Activated naive CD4-positive, alpha-beta T cell treated with anti-CD3 and anti-CD28 coated beads, Interleukin-2, amount 50 U/mL, for 72 hours (primary cell): ENCODE measurements at regions not wholly inside any gene's neighbourhood (a gene's known extent, or its start where the extent isn't known, plus 50 kb on each side); places are given as distances from the start of the nearest gene placed in this dataset.
"Not testable (repeated sequence)": the region's sequence is repeated elsewhere in the genome, so short reads cannot be mapped to it uniquely, and the experiment has no call there.

Source experiments
- ATAC-seq, 2 donors: fragments of 150-1000 bp; cut with Tn5 transposase; 2 replicates each; pipeline ENCODE4 v1.10.0; 2021; ENCODE audit warnings: mild to moderate bottlenecking in 2 of 2, moderate library complexity in 2 of 2
- DNase-seq, 2 donors: peaks; one replicate each; pipeline ENCODE4 v3.0.0; 2021 to 2022; ENCODE audit warnings: low spot score in 2 of 2
- H3K27ac Mint-ChIP-seq, 2 donors: one replicate each; pipeline ENCODE4 v1.8.0; 2022; ENCODE audit warnings: mild to moderate bottlenecking in 2 of 2, mixed read lengths in 2 of 2
- H3K36me3 Mint-ChIP-seq, 2 donors: one replicate each; pipeline ENCODE4 v1.8.0; 2022; ENCODE audit warnings: mixed read lengths in 2 of 2
- H3K9me3 Mint-ChIP-seq, 2 donors: one replicate each; pipeline ENCODE4 v1.8.0; 2022; ENCODE audit warnings: mixed read lengths in 2 of 2

DNA sequence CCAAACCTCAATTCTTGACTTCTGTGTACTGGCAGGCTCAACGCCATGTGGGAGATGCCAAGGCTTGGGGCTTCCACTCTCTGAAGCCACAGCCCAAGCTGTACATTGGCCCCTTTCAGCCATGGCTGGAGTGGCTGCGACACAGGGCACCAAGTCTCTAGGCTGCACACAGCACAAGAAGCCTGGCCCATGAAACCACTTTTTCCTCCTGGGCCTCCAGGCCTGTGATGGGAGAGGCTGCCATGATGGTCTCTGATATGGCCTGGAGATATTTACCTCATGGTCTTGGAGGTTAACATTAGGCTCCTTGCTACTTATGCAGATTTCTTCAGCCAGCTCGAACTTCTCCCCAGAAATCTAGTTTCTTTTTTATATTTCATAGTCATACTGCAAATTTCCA is 724.1 kb downstream of the RNF144A start:
- H3K27ac Mint-ChIP-seq, DNase-seq, ATAC-seq: not testable (repeated sequence)
- peaks cover 31 to 40% of the 10 kb centered on the region in 2 donors for H3K36me3 Mint-ChIP-seq
- peaks cover 18 to 29% of the 10 kb centered on the region in 2 donors for H3K9me3 Mint-ChIP-seq

DNA sequence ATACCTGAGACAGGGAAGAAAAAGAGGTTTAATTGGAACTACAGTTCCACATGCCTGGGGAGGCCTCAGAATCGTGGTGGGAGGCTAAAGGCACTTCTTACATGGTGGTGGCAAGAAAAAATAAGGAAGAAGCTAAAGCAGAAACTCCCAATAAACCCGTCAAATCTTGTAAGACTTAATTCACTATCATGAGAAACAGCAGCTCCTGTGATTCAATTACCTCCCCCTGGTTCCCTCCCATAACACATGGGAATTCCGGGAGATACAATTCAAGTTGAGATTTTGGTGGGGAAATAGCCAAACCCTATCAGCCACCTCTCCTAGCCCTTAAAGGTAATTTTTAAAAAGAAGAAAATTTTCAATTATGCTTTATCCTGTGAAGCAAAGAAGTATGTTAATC is 728.8 kb downstream of the RNF144A start:
- peaks cover 24 to 48% of the 10 kb centered on the region in 2 donors for H3K36me3 Mint-ChIP-seq
- no peak overlapping the region for H3K27ac Mint-ChIP-seq
- no peak for DNase-seq
- H3K9me3 Mint-ChIP-seq: peaks cover 18 to 34% of the 10 kb centered on the region in 2 donors
- ATAC-seq: no peak

GRCh38 chr2:7646661-7647060 is 729.4 kb downstream of the RNF144A start:
- ATAC-seq (no peak), DNase-seq (no peak)
- Mint-ChIP-seq H3K36me3 (peaks cover 22 to 46% of the 10 kb centered on the region in 2 donors), H3K9me3 (peaks cover 17 to 33% of the 10 kb centered on the region in 2 donors), H3K27ac (no peak overlapping the region)

GRCh38 chr2:7648221-7648795 is 731.1 kb downstream of the RNF144A start:
- H3K9me3 Mint-ChIP-seq: peaks cover 12 to 26% of the 10 kb centered on the region in 2 donors

DNA sequence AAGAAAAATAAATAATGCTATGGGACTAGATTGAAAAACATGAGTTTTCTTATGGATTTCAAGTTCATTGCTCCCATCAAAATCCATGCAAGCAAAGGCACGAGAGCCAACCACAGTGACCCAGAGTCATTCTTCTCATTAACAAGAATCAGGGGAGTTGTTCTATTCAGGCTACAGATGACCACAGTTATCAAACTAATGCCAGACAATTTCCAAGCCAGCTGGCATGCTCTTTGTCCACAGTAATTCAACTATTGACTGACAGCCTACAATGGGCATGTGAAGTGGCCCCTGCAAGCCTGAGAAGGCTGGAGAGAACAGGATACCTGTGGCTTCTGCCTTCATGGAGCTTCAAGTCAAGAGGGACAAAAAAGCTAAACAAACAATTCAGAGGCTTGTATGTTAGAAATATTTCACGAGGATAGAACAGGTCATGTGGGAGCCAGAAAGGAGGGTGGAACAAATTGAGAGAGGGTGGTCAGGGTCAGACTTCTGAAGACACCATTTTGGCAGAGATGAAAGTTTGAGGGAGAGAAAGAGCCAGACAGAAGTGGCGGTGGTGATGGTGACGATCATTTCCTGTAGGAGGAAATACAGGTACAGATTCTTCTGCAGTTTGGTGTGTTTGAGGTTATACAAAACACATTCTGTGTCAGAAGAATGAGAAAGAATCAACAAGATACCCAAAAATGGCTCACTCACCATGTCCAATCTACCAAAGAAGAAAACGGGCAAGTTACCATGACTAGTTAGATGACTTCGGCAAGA is 732.4 kb downstream of the RNF144A start:
- DNase-seq: no peak
- ATAC-seq: peak in 1 of 2 donors; percentile 28
- peaks cover 24 to 35% of the 10 kb centered on the region in 2 donors for H3K9me3 Mint-ChIP-seq
- peaks cover 23 to 41% of the 10 kb centered on the region in 2 donors for H3K36me3 Mint-ChIP-seq
- peak overlapping the region in 1 of 2 donors; percentile 38 for H3K27ac Mint-ChIP-seq

More at GRCh38 chr2:7648221-7648795, 731.1 kb downstream of the RNF144A start:
- H3K27ac Mint-ChIP-seq: no peak overlapping the region
- no peak for DNase-seq
- no peak for ATAC-seq
- peaks cover 17 to 40% of the 10 kb centered on the region in 2 donors for H3K36me3 Mint-ChIP-seq

GRCh38 chr2:7653617-7654016 is 736.4 kb downstream of the RNF144A start:
- ATAC-seq (no peak), DNase-seq (no peak)
- peaks cover 24 to 27% of the 10 kb centered on the region in 2 donors for H3K9me3 Mint-ChIP-seq
- peaks cover 23 to 37% of the 10 kb centered on the region in 2 donors for H3K36me3 Mint-ChIP-seq
- no peak overlapping the region for H3K27ac Mint-ChIP-seq

- peaks cover 30 to 43% of the 10 kb centered on the region in 2 donors for H3K36me3 Mint-ChIP-seq
- ATAC-seq: no peak
- no peak overlapping the region for H3K27ac Mint-ChIP-seq
- H3K9me3 Mint-ChIP-seq: peaks cover 29 to 33% of the 10 kb centered on the region in 2 donors
- no peak for DNase-seq
Observed at GRCh38 chr2:7655629-7656028, 738.4 kb downstream of the RNF144A start.

GRCh38 chr2:7657526-7657925 is 740.3 kb downstream of the RNF144A start:
- not testable (repeated sequence) for DNase-seq, ATAC-seq, H3K27ac Mint-ChIP-seq
- peaks cover 26 to 29% of the 10 kb centered on the region in 2 donors for H3K9me3 Mint-ChIP-seq
- H3K36me3 Mint-ChIP-seq: peaks cover 26 to 37% of the 10 kb centered on the region in 2 donors

DNA sequence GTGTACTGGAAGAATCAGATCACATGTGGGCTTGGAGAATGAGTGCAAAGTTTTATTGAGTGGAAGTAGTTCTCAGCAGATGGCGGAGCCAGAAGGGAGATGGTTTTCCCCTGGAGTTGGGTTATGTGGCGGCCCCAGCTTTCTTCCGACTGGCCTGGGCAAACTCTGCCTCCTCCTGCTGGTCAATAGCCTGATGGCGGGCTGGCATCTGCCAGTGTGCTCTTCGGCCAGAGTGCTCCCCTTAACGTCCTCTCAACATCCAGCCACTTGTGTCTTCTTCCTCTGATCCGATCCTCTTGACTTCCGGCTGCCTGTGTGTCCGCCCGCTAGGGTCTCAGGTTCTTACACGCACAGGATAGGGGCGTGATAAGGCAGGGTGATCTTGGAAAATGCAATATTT is 741.3 kb downstream of the RNF144A start:
- Mint-ChIP-seq H3K27ac (no peak overlapping the region), H3K9me3 (peaks cover 24 to 29% of the 10 kb centered on the region in 2 donors), H3K36me3 (peaks cover 24 to 34% of the 10 kb centered on the region in 2 donors)
- DNase-seq: no peak
- ATAC-seq: no peak

DNA sequence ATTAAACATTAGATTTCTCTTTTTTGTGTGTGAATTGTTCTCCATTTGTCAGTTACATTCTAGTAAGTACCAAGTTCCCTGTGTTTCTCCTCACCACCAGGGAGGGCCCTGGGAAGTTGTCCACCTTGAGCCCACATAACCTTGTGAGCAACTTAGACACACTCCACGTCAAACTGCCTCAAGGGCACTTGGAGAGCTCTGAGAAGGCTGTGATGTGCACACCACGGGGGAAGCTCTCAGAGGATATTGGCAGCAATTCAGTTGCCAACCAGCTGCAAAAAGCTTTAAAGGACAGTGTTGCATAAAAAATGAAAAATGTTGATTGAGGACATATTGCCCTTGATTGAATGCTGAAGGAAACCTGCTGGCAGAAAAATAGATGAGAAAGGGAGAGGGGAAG is 743.6 kb downstream of the RNF144A start:
- peaks cover 15 to 33% of the 10 kb centered on the region in 2 donors for H3K36me3 Mint-ChIP-seq
- DNase-seq (no peak), ATAC-seq (no peak)
- no peak overlapping the region for H3K27ac Mint-ChIP-seq
- H3K9me3 Mint-ChIP-seq: peaks cover 14 to 30% of the 10 kb centered on the region in 2 donors

DNA sequence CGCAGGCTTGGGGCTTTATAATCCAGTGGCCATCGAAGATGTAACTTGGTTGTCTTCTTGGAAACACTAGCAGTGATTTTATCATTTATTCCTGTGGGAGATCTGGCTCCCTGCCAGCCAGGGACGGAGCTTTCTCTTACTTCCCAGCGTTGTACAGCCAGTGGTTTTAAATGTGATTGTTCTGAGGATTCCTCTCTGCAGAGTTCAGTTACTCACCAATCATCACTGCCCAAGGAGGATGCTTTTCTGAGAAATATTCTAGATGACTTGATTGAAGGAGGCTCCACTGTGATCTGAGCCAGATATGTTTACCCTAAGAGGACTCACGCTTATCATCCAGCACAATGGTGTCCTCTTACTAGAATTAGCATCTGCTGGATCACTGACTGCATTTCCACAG is 744.3 kb downstream of the RNF144A start:
- Mint-ChIP-seq H3K36me3 (peaks cover 15 to 40% of the 10 kb centered on the region in 2 donors), H3K9me3 (peaks cover 14 to 35% of the 10 kb centered on the region in 2 donors), H3K27ac (no peak overlapping the region)
- DNase-seq (no peak), ATAC-seq (no peak)

DNA sequence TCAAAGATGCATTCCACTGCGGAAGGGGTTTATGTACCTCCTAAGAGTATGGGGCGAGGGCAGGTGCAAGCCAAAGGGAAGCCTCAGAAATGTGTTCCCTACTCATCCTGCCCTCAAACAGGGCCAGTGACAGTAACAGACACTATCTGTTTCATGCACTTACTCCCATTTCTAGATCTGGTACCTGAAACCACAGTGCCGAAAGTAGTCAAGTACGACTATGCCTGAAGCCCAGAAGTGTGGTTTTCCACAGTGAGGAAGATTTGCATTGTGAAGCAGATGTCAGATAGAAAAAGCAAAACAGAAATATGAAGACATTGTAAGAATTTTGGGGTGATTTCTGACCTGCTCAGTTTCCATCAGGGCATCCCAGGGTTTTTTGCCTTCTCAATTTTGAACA is 748.7 kb downstream of the RNF144A start:
- ATAC-seq (peak; percentile 51 to 83), DNase-seq (no peak)
- no peak overlapping the region for H3K27ac Mint-ChIP-seq
- H3K36me3 Mint-ChIP-seq: peaks cover 2 to 21% of the 10 kb centered on the region in 2 donors
- peaks cover 1 to 16% of the 10 kb centered on the region in 2 donors for H3K9me3 Mint-ChIP-seq

DNA sequence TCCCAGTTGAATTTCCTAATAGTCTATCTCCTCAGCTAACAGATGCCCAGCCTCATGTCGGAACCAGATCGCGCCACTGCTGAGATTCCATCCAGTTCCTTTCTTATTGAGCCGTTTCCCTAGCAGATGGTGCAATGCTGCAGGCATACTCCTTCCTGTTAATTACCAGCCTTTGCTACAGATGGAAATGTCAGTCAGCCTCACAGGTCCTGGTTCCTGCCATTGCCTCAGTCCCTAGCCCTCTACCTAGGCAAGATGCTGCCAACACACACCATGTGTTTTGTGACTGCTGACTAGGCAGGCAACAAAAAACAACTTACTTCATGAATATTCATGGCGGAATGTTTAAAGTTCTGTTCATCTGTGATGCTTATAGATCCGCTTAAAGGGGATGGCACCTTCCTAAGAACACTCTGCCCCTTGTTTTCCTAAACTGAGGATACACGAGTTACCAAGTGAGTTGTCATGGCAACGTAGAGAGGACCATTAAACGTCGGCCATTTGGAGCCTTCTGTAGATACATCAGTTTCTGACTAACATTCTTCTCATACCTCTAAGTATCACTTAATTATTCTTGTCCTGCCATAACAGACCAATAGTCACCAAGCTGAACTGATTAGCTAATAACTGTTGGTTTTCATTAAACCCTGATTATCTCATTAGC is 749.5 kb downstream of the RNF144A start:
- ATAC-seq (no peak), DNase-seq (no peak)
- Mint-ChIP-seq H3K36me3 (peaks cover 7 to 25% of the 10 kb centered on the region in 2 donors), H3K9me3 (peaks cover 3 to 15% of the 10 kb centered on the region in 2 donors), H3K27ac (no peak overlapping the region)

DNA sequence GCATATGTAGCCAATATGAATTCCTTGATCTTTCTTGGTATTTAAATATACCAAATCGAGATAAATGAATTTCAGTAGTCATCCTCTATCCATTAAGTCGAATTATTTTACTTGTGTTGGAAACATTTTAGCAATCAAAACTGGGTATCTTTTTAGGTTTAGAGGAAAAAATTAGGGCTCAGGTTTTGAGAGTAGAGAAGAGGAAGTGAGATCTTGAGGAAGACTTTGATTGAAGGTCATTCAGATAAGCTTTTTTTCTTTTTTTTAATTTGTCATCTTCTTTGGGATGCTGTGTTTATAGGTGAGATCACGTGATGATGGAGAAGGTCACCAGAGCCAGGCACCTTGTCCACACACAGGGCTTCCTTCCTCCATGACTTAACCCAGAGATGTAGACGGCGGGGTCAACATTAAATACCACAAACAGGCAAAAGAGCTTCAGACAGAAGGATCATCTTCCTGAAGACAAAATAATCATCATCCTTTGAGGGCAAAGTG is 750.1 kb downstream of the RNF144A start:
- no peak for DNase-seq
- H3K9me3 Mint-ChIP-seq: peaks cover 3 to 15% of the 10 kb centered on the region in 2 donors
- H3K27ac Mint-ChIP-seq: no peak overlapping the region
- peaks cover 7 to 30% of the 10 kb centered on the region in 2 donors for H3K36me3 Mint-ChIP-seq
- no peak for ATAC-seq

DNA sequence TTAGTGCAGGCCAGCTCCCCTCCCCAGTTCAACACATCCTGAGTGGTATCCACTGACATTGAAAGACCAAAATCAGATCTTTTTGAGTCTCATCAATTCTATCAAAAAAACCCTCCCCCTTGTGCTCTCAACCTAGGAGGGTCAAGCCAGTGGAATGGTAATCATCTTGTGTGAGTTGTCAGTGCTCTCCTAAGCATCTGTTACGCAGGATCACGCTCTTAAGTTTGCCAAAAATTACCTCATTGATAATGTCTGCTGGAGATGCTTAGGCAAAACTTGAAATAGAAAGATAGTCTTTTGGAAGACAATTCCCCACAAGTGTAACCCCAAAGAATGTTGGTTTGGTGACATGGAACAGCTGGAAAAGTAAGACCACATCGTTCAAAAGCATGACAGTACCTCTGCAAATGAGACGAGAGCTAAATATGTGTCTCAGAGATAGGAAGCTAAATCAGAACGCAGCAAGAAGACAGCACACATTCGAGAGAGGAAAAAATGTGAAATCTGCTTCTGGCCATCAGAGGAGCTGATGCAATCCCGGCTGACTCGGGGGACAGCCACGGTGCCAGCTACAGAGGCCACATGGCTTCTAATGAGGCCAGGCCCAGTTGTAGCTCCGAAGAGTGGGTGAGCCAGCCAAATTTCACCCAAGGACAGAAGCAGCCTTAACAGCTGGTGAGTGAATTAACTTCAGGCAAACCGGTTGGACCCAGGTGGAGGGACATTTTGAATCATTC is 753.9 kb downstream of the RNF144A start:
- Mint-ChIP-seq H3K27ac (peak overlapping the region in 1 of 2 donors; percentile 80), H3K36me3 (peaks cover 23 to 40% of the 10 kb centered on the region in 2 donors), H3K9me3 (peaks cover 9% of the 10 kb centered on the region in 2 donors)
- peak in 1 of 2 donors; percentile 12 for ATAC-seq
- DNase-seq: no peak

- Mint-ChIP-seq H3K9me3 (peaks cover 9% of the 10 kb centered on the region in 2 donors), H3K36me3 (peaks cover 23 to 39% of the 10 kb centered on the region in 2 donors), H3K27ac (peak overlapping the region; percentile 4 to 80)
- DNase-seq (peak; percentile 35 to 68), ATAC-seq (peak; percentile 86 to 91)
Observed at GRCh38 chr2:7672027-7672684, 754.9 kb downstream of the RNF144A start.
